CD14-positive monocyte (primary cell): ENCODE measurements at regions not wholly inside any gene's neighbourhood (a gene's known extent, or its start where the extent isn't known, plus 50 kb on each side); places are given as distances from the start of the nearest gene placed in this dataset.

Source experiments
- DNase-seq, 3 donors: peaks; one replicate each; pipeline ENCODE4 v3.0.0-alpha.2; 2011 to 2022
- H2AFZ ChIP-seq: 2 replicates; pipeline ENCODE4 v1.6.0; 2012; ENCODE audit warnings: mild to moderate bottlenecking, low read depth, low read length, inconsistent platforms; ENCODE audit not compliant: insufficient read depth, poor library complexity, severe bottlenecking
- H3K27ac ChIP-seq, 2 donors: 1 replicate in 1 of 2; 2 replicates in 1 of 2; pipeline ENCODE4 v1.5.1; 2012 to 2013; ENCODE audit warnings: low read length in 2 of 2, control low read depth in 1 of 2, inconsistent platforms in 1 of 2, low read depth in 1 of 2, mild to moderate bottlenecking in 1 of 2
- H3K27me3 ChIP-seq, 2 donors: one replicate each; pipeline versions ENCODE4 v1.6.0 to v1.6.1; 2011 to 2013; ENCODE audit warnings: low read length in 2 of 2; ENCODE audit not compliant: control insufficient read depth in 2 of 2, insufficient read depth in 2 of 2
- H3K36me3 ChIP-seq, 2 donors: replicated peaks in 1 of 2; 1 replicate in 1 of 2; 2 replicates in 1 of 2; pipeline versions ENCODE4 v1.5.1 to v1.6.1; 2012 to 2013; ENCODE audit warnings: low read length in 2 of 2, control low read depth in 1 of 2, inconsistent platforms in 1 of 2, mild to moderate bottlenecking in 1 of 2; ENCODE audit not compliant: insufficient read depth in 2 of 2, control insufficient read depth in 1 of 2
- H3K4me1 ChIP-seq, 2 donors: 1 replicate in 1 of 2; 2 replicates in 1 of 2; pipeline versions ENCODE4 v1.5.1 to v1.6.1; 2012 to 2013; ENCODE audit warnings: low read length in 2 of 2, control low read depth in 1 of 2, inconsistent platforms in 1 of 2, mild to moderate bottlenecking in 1 of 2, moderate library complexity in 1 of 2; ENCODE audit not compliant: insufficient read depth in 2 of 2, control insufficient read depth in 1 of 2
- H3K4me2 ChIP-seq: replicated peaks from 2 replicates; pipeline ENCODE3; 2012; ENCODE audit warnings: low read length, moderate library complexity, mild to moderate bottlenecking; ENCODE audit not compliant: poor library complexity, severe bottlenecking; ENCODE audit errors: extremely low read depth
- H3K4me3 ChIP-seq, 3 experiments: fragments of 200-600 bp in 1 of 3; sonication (generic) in 1 of 3; replicated peaks in 1 of 3; 1 replicate in 2 of 3; 2 replicates in 1 of 3; pipeline ENCODE4 v1.5.1; 2011 to 2013; ENCODE audit warnings: low read length in 3 of 3, mild to moderate bottlenecking in 3 of 3, control low read depth in 2 of 3, low read depth in 2 of 3, inconsistent platforms in 1 of 3, moderate library complexity in 1 of 3
- H3K79me2 ChIP-seq: 2 replicates; pipeline ENCODE4 v1.6.0; 2012; ENCODE audit warnings: mild to moderate bottlenecking, control low read depth, inconsistent platforms, low read length, moderate library complexity; ENCODE audit not compliant: insufficient read depth
- H3K9ac ChIP-seq: 2 replicates; pipeline ENCODE4 v1.6.0; 2017; ENCODE audit warnings: low read length, mild to moderate bottlenecking; ENCODE audit not compliant: insufficient read depth, poor library complexity, severe bottlenecking
- H3K9me3 ChIP-seq, 2 donors: replicated peaks in 1 of 2; 1 replicate in 1 of 2; 2 replicates in 1 of 2; pipeline versions ENCODE4 v1.5.1 to v1.6.1; 2012 to 2013; ENCODE audit warnings: low read length in 2 of 2, control low read depth in 1 of 2; ENCODE audit not compliant: control insufficient read depth in 1 of 2, insufficient read depth in 1 of 2
- H4K20me1 ChIP-seq: 2 replicates; pipeline ENCODE4 v1.6.0; 2012; ENCODE audit warnings: mild to moderate bottlenecking, low read length, control low read depth, moderate library complexity; ENCODE audit not compliant: insufficient read depth
- H3K27ac Mint-ChIP-seq, 7 donors: one replicate each; pipeline ENCODE4 v1.8.0; 2020; ENCODE audit warnings: mild to moderate bottlenecking in 7 of 7, mixed read lengths in 7 of 7, moderate library complexity in 6 of 7, inconsistent platforms in 2 of 7
- H3K27me3 Mint-ChIP-seq, 3 donors: one replicate each; pipeline ENCODE4 v1.8.0; 2021 to 2022; ENCODE audit warnings: low read depth in 3 of 3, mild to moderate bottlenecking in 3 of 3, mixed read lengths in 3 of 3, moderate library complexity in 3 of 3, inconsistent platforms in 1 of 3
- H3K36me3 Mint-ChIP-seq, 2 donors: one replicate each; pipeline ENCODE4 v1.8.0; 2020; ENCODE audit warnings: mixed read lengths in 2 of 2, inconsistent platforms in 1 of 2, mild to moderate bottlenecking in 1 of 2
- H3K4me1 Mint-ChIP-seq: one replicate; pipeline ENCODE4 v1.8.0; 2020; ENCODE audit warnings: mild to moderate bottlenecking, mixed read lengths
- H3K4me3 Mint-ChIP-seq, 2 donors: one replicate each; pipeline ENCODE4 v1.8.0; 2020; ENCODE audit warnings: mild to moderate bottlenecking in 2 of 2, mixed read lengths in 2 of 2, moderate library complexity in 1 of 2
- H3K9me3 Mint-ChIP-seq, 7 donors: one replicate each; pipeline ENCODE4 v1.8.0; 2020 to 2022; ENCODE audit warnings: mixed read lengths in 7 of 7, mild to moderate bottlenecking in 6 of 7, moderate library complexity in 6 of 7, inconsistent platforms in 2 of 7
- WGBS: methylation state at CpG from one replicate; pipeline ENCODE4 v1.1.5; 2013; ENCODE audit warnings: missing lambda C conversion rate; ENCODE audit not compliant: insufficient coverage; 5-methylcytosine and 5-hydroxymethylcytosine counted together
- intact Hi-C, 2 donors: fragments of 100-400 bp; cut with micrococcal nuclease; formaldehyde crosslinking; loops; one replicate each; pipeline versions ENCODE4 v1.15.0 to v1.15.1; 2023
- TF ChIP-seq, protein P1 (sequence below): fragments of 200-600 bp; IDR thresholded peaks from one replicate; pipeline ENCODE4 v1.8.0; 2022; ENCODE audit warnings: antibody characterized with exemption, mild to moderate bottlenecking

DNA sequence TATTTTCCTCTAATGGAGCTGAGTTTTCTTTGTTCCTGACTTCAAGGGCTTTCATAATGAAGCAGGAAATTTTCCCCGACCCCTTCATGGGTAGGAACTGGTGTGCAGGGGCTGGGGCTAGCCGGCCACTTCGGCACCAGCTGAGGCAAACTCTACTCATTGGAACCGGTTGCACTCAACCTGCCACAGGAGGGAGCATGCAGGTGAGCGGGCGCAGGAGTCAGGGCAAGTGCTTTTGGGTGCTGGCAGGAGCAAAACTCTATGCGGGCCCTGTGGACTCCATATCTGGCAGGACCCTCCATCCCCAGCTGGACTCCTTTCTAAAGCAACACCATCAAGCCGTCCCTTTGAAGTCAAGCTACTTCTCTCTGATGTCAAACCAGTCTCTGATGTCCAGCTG, 244.2 kb downstream of the EPM2A start:
- H3K9me3 Mint-ChIP-seq, result peaks cover 8 to 34% (median 15%) of the 10 kb centered on the region in 7 donors
- DNase-seq, result no peak

GRCh38 chr6:145497006-145497405, 238.3 kb downstream of the EPM2A start:
- Mint-ChIP-seq H3K27me3 (no peaks in the 10 kb centered on the region), H3K4me1 (no peaks in the 10 kb centered on the region), H3K4me3 (no peak overlapping the region), H3K27ac (no peak overlapping the region), H3K36me3 (no peaks in the 10 kb centered on the region), H3K9me3 (peaks cover 21 to 36% (median 22%) of the 10 kb centered on the region in 7 donors)
- Histone ChIP-seq H3K36me3 (no peaks in the 10 kb centered on the region), H4K20me1 (no peaks in the 10 kb centered on the region), H3K79me2 (no peaks in the 10 kb centered on the region), H3K4me2 (no peak overlapping the region), H3K27me3 (no peaks in the 10 kb centered on the region), H3K4me3 (no peak overlapping the region), H3K27ac (no peak overlapping the region), H3K9ac (no peak overlapping the region), H3K9me3 (peaks cover 24 to 36% of the 10 kb centered on the region in 2 donors), H2AFZ (no peak overlapping the region), H3K4me1 (no peaks in the 10 kb centered on the region)
- intact Hi-C loops, result no loop called here
- WGBS, result 56% methylated on average over 1 of the region's 2 CpGs
- DNase-seq, result no peak
- TF ChIP-seq, protein P1, sequence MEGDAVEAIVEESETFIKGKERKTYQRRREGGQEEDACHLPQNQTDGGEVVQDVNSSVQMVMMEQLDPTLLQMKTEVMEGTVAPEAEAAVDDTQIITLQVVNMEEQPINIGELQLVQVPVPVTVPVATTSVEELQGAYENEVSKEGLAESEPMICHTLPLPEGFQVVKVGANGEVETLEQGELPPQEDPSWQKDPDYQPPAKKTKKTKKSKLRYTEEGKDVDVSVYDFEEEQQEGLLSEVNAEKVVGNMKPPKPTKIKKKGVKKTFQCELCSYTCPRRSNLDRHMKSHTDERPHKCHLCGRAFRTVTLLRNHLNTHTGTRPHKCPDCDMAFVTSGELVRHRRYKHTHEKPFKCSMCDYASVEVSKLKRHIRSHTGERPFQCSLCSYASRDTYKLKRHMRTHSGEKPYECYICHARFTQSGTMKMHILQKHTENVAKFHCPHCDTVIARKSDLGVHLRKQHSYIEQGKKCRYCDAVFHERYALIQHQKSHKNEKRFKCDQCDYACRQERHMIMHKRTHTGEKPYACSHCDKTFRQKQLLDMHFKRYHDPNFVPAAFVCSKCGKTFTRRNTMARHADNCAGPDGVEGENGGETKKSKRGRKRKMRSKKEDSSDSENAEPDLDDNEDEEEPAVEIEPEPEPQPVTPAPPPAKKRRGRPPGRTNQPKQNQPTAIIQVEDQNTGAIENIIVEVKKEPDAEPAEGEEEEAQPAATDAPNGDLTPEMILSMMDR, result no peak

More for the DNA sequence above, 244.2 kb downstream of the EPM2A start:
- intact Hi-C loops, result no loop called here
- H3K36me3 ChIP-seq, result no peaks in the 10 kb centered on the region
- H3K9me3 ChIP-seq, result peaks cover 9 to 28% of the 10 kb centered on the region in 2 donors
- no peaks in the 10 kb centered on the region for H3K27me3 ChIP-seq
- no peaks in the 10 kb centered on the region for H3K79me2 ChIP-seq
- no peaks in the 10 kb centered on the region for H4K20me1 ChIP-seq
- WGBS, result 74% methylated on average over 7 of the region's 8 CpGs
- no peaks in the 10 kb centered on the region for H3K36me3 Mint-ChIP-seq
- H3K4me3 Mint-ChIP-seq, result no peak overlapping the region
- no peak overlapping the region for H3K9ac ChIP-seq
- no peak overlapping the region for H3K4me3 ChIP-seq
- H2AFZ ChIP-seq, result no peak overlapping the region
- no peak overlapping the region for H3K27ac Mint-ChIP-seq
- H3K4me1 Mint-ChIP-seq, result no peaks in the 10 kb centered on the region
- TF ChIP-seq, protein P1, result no peak
- H3K4me2 ChIP-seq, result no peak overlapping the region
- no peaks in the 10 kb centered on the region for H3K4me1 ChIP-seq
- H3K27me3 Mint-ChIP-seq, result no peaks in the 10 kb centered on the region
- no peak overlapping the region for H3K27ac ChIP-seq
